SKM-1 (cell line): ENCODE measurements at regions not wholly inside any gene's neighbourhood (a gene's known extent, or its start where the extent isn't known, plus 50 kb on each side); places are given as distances from the start of the nearest gene placed in this dataset.

Experiments
- DNase-seq: peaks from one replicate; lab custom pipeline; 2025; ENCODE audit not compliant: unreplicated experiment; lab: John Stamatoyannopoulos, UW

- DNase-seq = no peak
Measured at GRCh38 chr2:29974086-29974485, 52.7 kb upstream of the ALK start.

DNA sequence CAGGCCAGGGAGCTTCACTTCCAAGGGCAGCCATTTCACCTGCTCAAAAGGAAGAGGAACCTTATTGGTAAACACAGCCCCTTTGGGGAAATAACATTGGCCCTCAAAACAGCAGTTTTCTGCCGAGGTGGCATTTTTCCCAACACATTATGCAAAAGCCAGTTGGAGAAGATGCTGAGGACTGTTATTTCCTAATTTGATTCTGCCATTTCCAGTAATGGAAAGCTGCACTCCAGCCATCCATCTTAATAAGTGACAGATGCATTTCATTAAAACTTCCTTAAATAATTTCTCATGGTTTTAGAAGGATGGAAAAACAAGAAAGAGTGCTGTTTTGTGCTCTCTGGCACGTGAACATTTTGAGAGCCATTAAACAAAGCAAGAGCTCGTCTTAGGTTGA, 55.9 kb upstream of the ALK start:
- DNase-seq = no peak

- DNase-seq = no peak
Measured at GRCh38 chr2:29981402-29981801, 60.0 kb upstream of the ALK start.

DNA sequence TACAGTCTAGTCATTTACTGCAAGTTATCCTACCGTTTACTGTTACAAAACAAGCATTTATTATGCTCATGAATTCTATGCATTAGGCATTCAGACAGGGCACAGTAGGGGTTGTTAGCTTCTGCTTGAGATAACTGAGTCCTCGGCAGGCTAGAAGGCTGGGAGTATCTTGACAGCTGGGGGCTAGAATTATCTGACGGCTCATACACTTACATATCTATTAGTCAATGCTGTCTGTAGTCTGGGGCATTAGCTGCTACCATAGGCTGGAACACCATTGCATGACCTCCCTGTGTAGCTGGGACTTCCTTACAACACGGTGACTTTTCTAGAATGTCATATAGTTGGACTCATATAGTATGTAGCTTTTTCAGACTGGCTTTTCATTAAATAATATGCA, 61.9 kb upstream of the ALK start:
- no peak for DNase-seq

DNA sequence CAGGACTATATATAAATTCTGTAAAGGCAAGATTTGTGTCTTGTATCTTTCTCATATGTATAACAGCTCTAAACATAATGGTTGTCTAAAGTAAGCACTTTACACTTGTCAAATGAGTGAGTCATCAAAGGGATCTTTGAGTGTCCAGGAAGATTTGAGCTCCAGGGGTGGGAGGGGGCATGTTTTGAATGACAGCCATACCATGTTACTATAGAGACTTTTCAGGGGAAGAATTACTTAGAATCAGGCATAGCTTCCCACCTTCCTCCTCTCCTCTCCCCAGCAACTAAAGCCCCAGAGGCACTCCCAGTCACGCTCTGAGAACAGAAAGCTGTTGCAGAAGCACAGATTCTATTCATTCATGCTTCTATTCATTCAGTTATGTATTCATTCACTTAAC, 65.8 kb upstream of the ALK start:
- DNase-seq = no peak

DNA sequence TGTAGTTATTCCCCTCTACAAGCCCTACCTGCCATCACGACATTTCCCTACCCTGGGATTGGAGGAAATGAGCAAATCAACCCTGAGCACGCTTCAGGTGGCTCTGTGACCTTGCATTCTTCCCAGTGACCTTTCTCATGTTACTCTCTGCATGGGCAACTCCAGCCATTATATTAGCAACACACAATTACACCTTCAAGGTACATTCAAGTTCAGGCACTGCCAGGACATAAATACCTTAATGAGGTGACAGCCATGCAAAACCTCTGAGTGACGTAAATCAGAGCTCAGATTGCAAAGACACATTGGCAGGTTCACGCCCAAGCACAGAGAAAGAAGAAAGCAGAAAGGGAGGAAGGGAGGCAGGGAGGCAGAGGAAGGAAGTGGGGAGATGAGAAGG, 68.7 kb upstream of the ALK start:
- DNase-seq = no peak

DNA sequence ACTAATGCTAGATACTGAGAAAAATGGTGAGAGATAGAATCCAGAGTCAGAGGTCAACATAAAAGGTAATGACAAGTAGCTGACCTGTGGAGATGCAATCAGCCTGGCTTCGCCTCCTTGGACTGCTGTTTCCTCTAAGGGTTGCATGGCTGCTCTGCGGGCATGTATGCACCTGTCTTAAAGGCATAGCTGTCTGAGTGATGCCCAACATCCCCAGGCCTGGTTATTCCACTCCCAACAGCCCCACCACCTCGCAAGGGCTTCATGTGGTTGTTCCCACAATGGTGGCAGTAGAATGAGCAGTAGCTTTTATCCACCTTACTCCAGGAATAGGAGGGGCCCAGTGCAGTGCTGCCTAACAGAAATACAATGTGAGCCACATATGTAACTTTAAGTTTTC, 69.7 kb upstream of the ALK start:
- no peak for DNase-seq

GRCh38 chr2:29995241-29995640, 73.9 kb upstream of the ALK start:
- no peak for DNase-seq

DNA sequence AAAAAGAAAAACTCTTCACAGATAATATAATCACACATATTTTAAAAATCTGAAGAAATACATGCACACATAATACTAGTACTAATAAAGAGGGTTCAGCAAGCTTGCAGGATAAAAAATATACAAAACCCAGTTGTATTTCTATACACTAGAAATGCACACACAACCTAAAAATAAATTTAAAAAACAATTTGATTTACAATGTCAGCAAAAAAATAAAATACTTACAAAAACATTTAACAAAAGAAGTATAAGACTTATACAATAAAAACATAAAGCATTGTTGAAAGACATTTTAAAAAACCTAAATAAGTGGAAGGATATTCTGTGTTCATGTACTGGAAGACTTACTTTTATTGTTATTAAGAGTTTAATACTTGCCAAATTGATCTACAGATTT, 81.7 kb upstream of the ALK start:
- DNase-seq = no peak

GRCh38 chr2:30022444-30023071, 101.2 kb upstream of the ALK start:
- no peak for DNase-seq

GRCh38 chr2:30024281-30024680, 102.9 kb upstream of the ALK start:
- DNase-seq = no peak

DNA sequence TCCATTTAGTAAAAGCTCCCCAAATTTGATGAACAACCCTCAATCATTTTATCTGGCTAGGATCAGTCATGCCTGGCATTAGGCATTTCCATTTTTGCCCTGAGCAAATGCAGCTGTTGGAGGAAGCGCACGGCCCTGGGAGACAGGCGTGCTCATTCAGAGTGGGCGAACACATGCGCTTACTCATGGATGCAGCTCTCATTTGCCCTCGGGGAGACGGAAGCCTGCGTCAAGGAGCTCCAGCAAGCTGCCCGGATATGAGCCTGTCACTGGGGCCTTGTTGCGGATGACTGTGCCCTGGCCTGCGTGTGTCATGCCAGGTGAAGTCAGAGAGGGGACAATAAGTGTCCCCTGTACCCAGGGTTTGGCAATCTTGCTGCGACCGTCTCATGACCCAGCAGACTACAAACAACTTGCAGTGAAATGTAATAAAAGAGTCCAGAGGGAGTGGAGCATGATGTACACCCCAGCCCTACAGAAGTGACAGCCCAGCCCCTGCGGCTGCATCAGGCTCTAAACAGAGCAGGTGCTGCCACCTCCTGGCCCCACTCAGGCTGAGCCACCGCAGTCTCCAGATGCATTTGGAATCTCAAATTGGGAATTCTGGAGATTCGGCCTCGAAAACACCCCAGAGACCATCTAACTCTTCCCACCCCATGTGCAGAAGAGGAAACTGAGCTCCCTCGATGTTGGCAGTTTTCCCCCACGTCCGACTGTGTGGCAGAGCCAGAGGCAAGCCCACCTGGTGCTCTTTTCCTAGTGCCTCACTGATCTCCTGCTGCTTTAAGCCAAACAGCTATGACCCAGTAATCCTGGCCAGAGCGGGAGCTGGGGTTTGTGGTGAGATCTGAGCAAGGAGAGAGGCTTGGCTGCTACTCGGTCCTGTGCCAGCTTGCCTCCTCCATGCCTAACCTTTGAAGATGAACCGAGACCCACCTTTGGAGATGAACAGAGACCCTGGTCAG, 105.0 kb upstream of the ALK start:
- DNase-seq = no peak

- no peak for DNase-seq
Measured at GRCh38 chr2:30029804-30030203, 108.4 kb upstream of the ALK start.

- DNase-seq = no peak
Measured at GRCh38 chr2:30030361-30030760, 109.0 kb upstream of the ALK start.

DNA sequence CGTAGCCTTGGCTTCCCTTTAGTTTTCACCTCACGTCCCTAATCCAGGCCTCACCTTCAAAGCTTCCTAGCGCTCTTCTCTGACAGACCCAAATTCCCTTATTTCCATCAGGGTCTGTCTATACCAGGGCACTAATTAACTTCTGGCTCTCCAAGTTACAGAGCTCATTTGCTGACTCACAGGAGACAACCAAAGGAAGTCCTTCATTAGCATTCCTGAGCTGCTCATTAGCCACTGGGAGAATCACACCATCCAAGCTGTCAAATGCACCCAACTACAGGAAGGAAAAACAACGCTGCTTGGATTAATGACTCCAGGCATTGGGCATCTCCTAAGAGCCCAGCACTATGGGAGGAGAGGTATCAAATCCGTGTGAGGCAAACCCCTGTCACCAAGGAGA, 109.8 kb upstream of the ALK start:
- DNase-seq = no peak

DNA sequence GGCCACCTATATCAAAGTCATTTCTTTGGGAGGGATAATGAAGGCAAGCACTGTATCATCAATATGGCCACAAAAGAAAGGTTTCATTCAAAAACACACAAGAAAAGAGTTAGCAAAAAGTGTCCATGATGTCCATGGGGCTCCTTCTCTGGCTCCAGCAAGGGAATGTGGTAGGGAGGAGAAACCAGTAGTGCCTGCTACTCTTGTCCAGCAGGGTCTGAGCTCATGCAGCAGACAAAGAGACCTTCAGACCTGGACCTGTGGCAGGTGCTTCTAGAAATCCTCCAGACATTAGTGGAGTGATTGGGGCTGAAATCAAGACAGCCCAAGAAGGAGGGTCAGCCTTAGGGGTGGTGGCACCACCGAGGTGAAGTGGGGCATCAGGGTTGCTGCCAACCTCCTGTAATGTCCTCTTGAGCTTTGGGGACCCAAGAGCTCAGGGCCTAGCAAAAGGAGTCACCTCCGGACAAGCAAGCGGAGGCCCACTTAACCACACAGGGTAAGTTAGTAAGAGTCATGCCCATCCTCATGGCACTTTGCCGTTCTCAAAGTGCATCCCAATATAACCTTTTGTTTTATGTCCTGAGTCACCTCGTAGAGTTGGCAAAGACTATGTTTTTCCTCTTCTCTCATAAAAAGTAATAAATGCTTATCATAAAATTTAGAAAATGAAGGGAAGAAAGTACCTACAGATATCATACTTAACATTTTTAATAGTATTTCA, 112.6 kb upstream of the YPEL5 start:
- DNase-seq = no peak

DNA sequence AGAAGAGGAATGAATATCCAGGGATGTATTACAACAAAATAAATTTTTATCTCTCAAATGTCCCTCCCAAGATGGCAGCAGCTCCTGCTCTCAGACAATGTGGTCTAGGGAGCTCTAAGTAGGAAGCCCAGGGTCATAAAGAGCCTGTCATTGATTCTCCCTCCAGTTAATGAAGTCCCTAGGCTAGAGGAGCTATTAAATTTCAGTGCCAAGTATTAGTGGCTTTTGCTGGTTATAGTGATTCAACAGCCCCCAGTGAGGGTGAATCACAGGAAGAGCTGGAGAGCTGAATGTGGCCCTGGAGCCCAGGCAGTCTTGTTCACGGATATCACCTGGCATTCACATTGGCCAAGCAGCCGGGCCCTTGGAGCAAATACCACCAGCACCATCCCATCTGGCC, 109.8 kb upstream of the YPEL5 start:
- no peak for DNase-seq

DNA sequence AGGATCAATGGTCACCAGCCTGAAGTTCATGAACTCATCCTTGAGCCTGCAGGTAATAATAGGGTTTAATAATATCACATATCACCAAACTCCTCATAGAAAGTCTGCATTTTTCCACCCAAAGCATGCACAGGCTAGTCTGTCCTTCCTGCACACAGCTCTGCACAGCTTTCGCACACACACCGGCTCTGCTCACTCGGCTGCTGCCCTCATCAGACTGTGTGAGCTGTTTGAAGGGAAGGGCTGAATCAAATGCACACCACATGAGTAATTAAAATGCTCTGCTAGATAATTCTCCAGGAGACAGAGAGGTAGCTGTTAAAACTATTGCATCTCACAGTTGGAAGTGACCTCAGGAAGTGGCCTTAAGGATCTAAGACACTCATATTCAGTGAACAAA, 108.4 kb upstream of the YPEL5 start:
- DNase-seq = no peak

DNA sequence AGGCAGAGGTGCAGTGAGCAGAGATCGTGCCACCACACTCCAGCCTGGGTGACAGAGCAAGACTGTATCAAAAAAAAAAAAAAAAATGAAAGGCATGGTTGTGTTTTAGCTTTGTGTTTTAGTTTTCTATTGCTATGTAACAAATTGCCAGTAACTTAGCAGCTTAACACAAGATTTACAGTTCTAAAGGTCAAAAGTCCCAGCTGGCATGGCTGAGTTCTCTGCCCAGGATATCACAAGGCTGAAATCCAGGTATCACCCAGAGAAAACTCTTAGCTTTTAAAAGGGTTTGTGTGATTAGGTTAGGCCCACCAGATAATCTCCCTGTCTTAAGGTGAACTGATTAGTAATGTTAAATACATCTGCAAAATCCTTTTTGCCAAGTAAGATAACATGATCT, 107.7 kb upstream of the YPEL5 start:
- no peak for DNase-seq

- DNase-seq = no peak
Measured at GRCh38 chr2:30040147-30040546, 106.7 kb upstream of the YPEL5 start.

- no peak for DNase-seq
Measured at GRCh38 chr2:30041884-30042283, 104.9 kb upstream of the YPEL5 start.

DNA sequence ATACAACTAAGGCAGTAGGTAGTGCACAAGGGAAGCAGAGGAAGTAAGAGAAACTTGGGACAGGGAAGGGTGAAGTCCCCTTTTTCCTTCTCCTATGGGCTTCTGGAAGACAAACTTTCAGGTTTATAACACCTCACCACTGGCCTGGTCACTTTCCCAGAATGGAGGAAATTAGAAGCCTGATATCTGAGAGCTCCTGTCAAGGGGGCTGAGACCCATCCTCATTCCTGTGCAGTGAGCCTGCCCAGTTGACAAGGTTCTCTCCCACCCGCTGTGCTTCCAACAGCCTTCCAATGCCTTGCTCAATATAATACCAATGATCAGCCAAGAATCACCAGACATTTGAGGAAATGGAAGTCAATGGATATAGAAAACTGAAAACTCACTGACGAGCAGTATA, 100.4 kb upstream of the YPEL5 start:
- no peak for DNase-seq
